Panc1 (cell line): ENCODE measurements at regions not wholly inside any gene's neighbourhood (a gene's known extent, or its start where the extent isn't known, plus 50 kb on each side); places are given as distances from the start of the nearest gene placed in this dataset.

Source experiments
- ATAC-seq: fragments of 200-7000 bp; cut with Tn5 transposase; 2 replicates; pipeline ENCODE4 v1.9.1; 2020; ENCODE audit warnings: mild to moderate bottlenecking, moderate library complexity
- BruUV-seq: library from RNA; stranded (reverse); fragments of 400-500 nt; replicated peaks from 2 replicates; lab custom pipeline; 2021; lab: Mats Ljungman, UMichigan
- CTCF ChIA-PET: fragments of 300-600 bp; sonication (Branson Sonifier 250); formaldehyde crosslinking; loops from one replicate; lab custom pipeline; 2022; ENCODE audit warnings: antibody characterized with exemption; lab: Charles Lee
- POLR2A ChIA-PET: fragments of 300-600 bp; sonication (Branson Sonifier 250); formaldehyde crosslinking; loops from one replicate; lab custom pipeline; 2022; ENCODE audit warnings: antibody characterized with exemption; lab: Charles Lee
- DNase-seq: peaks from one replicate; pipeline ENCODE4 v3.0.0-alpha.2; 2010; ENCODE audit warnings: low read depth, low spot score
- H3K27ac ChIP-seq: 2 replicates; pipeline ENCODE4 v1.5.1; 2011; ENCODE audit warnings: mild to moderate bottlenecking, low read length, inconsistent platforms
- H3K27me3 ChIP-seq: fragments of 200-500 bp; sonication (Bioruptor generic); 2 replicates; pipeline ENCODE4 v1.6.0; 2014; ENCODE audit warnings: low read length, inconsistent platforms; ENCODE audit not compliant: control insufficient read depth, insufficient read depth
- H3K36me3 ChIP-seq: fragments of 200-500 bp; sonication (Bioruptor generic); 2 replicates; pipeline ENCODE4 v1.5.1; 2014; ENCODE audit warnings: inconsistent platforms, mild to moderate bottlenecking, low read length, moderate library complexity; ENCODE audit not compliant: control insufficient read depth, insufficient read depth
- H3K4me1 ChIP-seq: 2 replicates; pipeline ENCODE4 v1.5.1; 2011; ENCODE audit warnings: inconsistent platforms, mild to moderate bottlenecking, low read length, moderate library complexity; ENCODE audit not compliant: control insufficient read depth, insufficient read depth
- H3K4me3 ChIP-seq, 2 experiments: 2 replicates each; pipeline ENCODE4 v1.5.1; 2011 to 2012; ENCODE audit warnings: low read depth in 2 of 2, low read length in 2 of 2, mild to moderate bottlenecking in 2 of 2, inconsistent platforms in 1 of 2, moderate library complexity in 1 of 2
- H3K9me3 ChIP-seq: fragments of 200-500 bp; sonication (Bioruptor generic); 2 replicates; pipeline ENCODE4 v1.5.1; 2014; ENCODE audit warnings: low read depth, mild to moderate bottlenecking, inconsistent platforms, low read length, moderate library complexity; ENCODE audit not compliant: control insufficient read depth, insufficient read depth
- POLR2AphosphoS5 ChIP-seq: IDR thresholded peaks from 2 replicates; pipeline ENCODE4 v1.6.1; 2012; ENCODE audit warnings: mild to moderate bottlenecking, low read depth, low read length, moderate library complexity
- SIN3A ChIP-seq: IDR thresholded peaks from 2 replicates; pipeline ENCODE4 v1.6.1; 2012; ENCODE audit warnings: low read depth, mild to moderate bottlenecking, low read length, moderate library complexity, borderline replicate concordance; ENCODE audit not compliant: insufficient read depth
- TCF7L2 ChIP-seq: IDR thresholded peaks from 2 replicates; pipeline ENCODE4 v1.6.1; 2011; ENCODE audit warnings: mild to moderate bottlenecking, low read depth, low read length, inconsistent platforms
- in situ Hi-C: cut with HindIII; loops from 2 replicates; pipeline ENCODE4 v1.10.0; 2016; ENCODE audit warnings: low sequenced_read_pairs, low pct_unique_long_range_greater_than_20kb
- intact Hi-C: fragments of 100-400 bp; cut with micrococcal nuclease; formaldehyde crosslinking; loops from one replicate; pipeline ENCODE4 v1.10.0; 2022; ENCODE audit not compliant: unreplicated experiment
- TF ChIP-seq, protein P1 (sequence below): fragments of 450-650 bp; IDR thresholded peaks from 2 replicates; pipeline ENCODE4 v1.5.1; 2017; ENCODE audit warnings: mild to moderate bottlenecking
- TF ChIP-seq, protein P2 (sequence below), 2 experiments: IDR thresholded peaks; 2 replicates each; pipeline ENCODE4 v1.6.1; 2011 to 2012; ENCODE audit warnings: low read depth in 2 of 2, control low read depth in 1 of 2, low read length in 1 of 2, mild to moderate bottlenecking in 1 of 2, moderate library complexity in 1 of 2; ENCODE audit not compliant: insufficient read depth in 1 of 2

DNA sequence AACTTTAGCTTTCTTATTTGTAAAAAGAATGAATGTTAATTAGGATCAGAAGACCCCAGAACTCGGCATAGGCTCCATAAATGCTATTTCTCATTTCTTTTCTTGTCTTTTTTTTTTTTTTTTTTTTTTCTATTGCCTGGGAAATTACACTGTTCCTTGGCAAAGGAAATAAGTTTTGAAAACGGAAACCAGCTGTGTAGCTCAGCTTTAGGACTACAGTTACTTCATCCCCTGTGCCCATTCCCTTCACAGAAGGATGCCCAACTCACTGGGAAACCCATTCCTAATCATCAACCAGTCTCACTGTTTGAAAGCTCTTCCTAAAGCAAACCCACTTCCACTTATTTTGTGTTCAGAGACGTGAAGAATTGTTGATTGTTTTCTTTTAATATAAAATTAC is 254.0 kb upstream of the IL12A start:
- ChIA-PET POLR2A (interaction anchor here (0.7 kb wide), 1 partner anchor 9 kb away, joined by 5 read pairs; no protein-coding TSS in a partner anchor), CTCF (no interaction called here)
- no peaks in the 10 kb centered on the region for H3K9me3 ChIP-seq
- H3K4me1 ChIP-seq: peaks cover 20% of the 10 kb centered on the region
- H3K4me3 ChIP-seq: no peak overlapping the region
- peak overlapping the region; percentile 51; the same call in 1 of the 2 replicates for H3K27ac ChIP-seq
- DNase-seq (no peak), ATAC-seq (no peak)
- BruUV-seq: no TSS peak
- H3K27me3 ChIP-seq: no peaks in the 10 kb centered on the region
- TF ChIP-seq, protein P1, sequence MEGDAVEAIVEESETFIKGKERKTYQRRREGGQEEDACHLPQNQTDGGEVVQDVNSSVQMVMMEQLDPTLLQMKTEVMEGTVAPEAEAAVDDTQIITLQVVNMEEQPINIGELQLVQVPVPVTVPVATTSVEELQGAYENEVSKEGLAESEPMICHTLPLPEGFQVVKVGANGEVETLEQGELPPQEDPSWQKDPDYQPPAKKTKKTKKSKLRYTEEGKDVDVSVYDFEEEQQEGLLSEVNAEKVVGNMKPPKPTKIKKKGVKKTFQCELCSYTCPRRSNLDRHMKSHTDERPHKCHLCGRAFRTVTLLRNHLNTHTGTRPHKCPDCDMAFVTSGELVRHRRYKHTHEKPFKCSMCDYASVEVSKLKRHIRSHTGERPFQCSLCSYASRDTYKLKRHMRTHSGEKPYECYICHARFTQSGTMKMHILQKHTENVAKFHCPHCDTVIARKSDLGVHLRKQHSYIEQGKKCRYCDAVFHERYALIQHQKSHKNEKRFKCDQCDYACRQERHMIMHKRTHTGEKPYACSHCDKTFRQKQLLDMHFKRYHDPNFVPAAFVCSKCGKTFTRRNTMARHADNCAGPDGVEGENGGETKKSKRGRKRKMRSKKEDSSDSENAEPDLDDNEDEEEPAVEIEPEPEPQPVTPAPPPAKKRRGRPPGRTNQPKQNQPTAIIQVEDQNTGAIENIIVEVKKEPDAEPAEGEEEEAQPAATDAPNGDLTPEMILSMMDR: no peak
- TF ChIP-seq TCF7L2 (no peak), SIN3A (no peak), POLR2AphosphoS5 (no peak)
- TF ChIP-seq, protein P2, sequence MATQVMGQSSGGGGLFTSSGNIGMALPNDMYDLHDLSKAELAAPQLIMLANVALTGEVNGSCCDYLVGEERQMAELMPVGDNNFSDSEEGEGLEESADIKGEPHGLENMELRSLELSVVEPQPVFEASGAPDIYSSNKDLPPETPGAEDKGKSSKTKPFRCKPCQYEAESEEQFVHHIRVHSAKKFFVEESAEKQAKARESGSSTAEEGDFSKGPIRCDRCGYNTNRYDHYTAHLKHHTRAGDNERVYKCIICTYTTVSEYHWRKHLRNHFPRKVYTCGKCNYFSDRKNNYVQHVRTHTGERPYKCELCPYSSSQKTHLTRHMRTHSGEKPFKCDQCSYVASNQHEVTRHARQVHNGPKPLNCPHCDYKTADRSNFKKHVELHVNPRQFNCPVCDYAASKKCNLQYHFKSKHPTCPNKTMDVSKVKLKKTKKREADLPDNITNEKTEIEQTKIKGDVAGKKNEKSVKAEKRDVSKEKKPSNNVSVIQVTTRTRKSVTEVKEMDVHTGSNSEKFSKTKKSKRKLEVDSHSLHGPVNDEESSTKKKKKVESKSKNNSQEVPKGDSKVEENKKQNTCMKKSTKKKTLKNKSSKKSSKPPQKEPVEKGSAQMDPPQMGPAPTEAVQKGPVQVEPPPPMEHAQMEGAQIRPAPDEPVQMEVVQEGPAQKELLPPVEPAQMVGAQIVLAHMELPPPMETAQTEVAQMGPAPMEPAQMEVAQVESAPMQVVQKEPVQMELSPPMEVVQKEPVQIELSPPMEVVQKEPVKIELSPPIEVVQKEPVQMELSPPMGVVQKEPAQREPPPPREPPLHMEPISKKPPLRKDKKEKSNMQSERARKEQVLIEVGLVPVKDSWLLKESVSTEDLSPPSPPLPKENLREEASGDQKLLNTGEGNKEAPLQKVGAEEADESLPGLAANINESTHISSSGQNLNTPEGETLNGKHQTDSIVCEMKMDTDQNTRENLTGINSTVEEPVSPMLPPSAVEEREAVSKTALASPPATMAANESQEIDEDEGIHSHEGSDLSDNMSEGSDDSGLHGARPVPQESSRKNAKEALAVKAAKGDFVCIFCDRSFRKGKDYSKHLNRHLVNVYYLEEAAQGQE (IDR thresholded peaks at IDR 0.05; ENCODE audit: insufficient read depth in 1 of 2, low read depth in 2 of 2, low read length in 1 of 2): no peak
- no peaks in the 10 kb centered on the region for H3K36me3 ChIP-seq
- intact Hi-C loops (no loop called here), in situ Hi-C loops (no loop called here)

DNA sequence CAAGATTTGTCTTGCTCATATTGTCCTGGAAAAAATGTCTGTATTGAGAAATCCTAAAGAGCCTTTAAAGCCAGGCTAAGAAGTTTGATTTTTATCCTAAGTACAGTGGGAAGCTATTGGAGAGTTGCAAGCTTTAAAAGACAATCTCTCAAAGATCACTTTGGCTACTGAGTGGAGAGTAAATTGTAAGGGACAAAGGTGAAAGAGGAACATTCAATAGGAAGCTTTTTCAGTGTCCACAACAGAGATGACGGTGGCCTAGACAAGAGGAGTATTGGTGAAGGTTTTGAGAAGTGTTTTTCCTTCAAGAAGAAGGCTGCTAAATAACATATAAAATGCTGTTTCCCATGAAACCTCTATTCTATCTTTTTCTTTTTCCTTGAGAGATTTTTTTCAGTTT is 249.5 kb upstream of the IL12A start:
- Histone ChIP-seq H3K4me3 (no peak overlapping the region), H3K4me1 (no peaks in the 10 kb centered on the region; the same call in 1 of the 2 replicates), H3K9me3 (no peaks in the 10 kb centered on the region), H3K36me3 (no peaks in the 10 kb centered on the region), H3K27ac (no peak overlapping the region), H3K27me3 (no peaks in the 10 kb centered on the region)
- intact Hi-C loops (no loop called here), in situ Hi-C loops (no loop called here)
- ATAC-seq (no peak), DNase-seq (no peak)
- BruUV-seq: no TSS peak
- TF ChIP-seq SIN3A: no peak
- no peak for TF ChIP-seq POLR2AphosphoS5
- TF ChIP-seq, protein P2 (IDR thresholded peaks at IDR 0.05; ENCODE audit: insufficient read depth in 1 of 2, low read depth in 2 of 2, low read length in 1 of 2): no peak
- TF ChIP-seq, protein P1: no peak
- TF ChIP-seq TCF7L2: no peak
- ChIA-PET POLR2A (no interaction called here), CTCF (no interaction called here)
